Natural killer cell (primary cell): ENCODE measurements at regions not wholly inside any gene's neighbourhood (a gene's known extent, or its start where the extent isn't known, plus 50 kb on each side); places are given as distances from the start of the nearest gene placed in this dataset.

Source experiments
- ATAC-seq, 3 donors: fragments of 150-1000 bp in 2 of 3; fragments of 200-7000 bp in 1 of 3; cut with Tn5 transposase; 1 replicate in 1 of 3; 2 replicates in 2 of 3; pipeline ENCODE4 v1.10.0; 2021; ENCODE audit warnings: mild to moderate bottlenecking in 2 of 3, moderate library complexity in 2 of 3
- DNase-seq, 2 donors: peaks; one replicate each; pipeline versions ENCODE4 v3.0.0 to v3.0.0-alpha.2; 2013 to 2021; ENCODE audit warnings: mixed read lengths in 1 of 2
- H3K27ac ChIP-seq: one replicate; pipeline ENCODE4 v1.5.1; 2013; ENCODE audit warnings: mild to moderate bottlenecking, low read length
- H3K27me3 ChIP-seq: one replicate; pipeline ENCODE4 v1.6.1; 2013; ENCODE audit warnings: low read length; ENCODE audit not compliant: control insufficient read depth, insufficient read depth
- H3K36me3 ChIP-seq: one replicate; pipeline ENCODE4 v1.6.1; 2013; ENCODE audit warnings: low read length; ENCODE audit not compliant: control insufficient read depth, insufficient read depth
- H3K4me1 ChIP-seq: one replicate; pipeline ENCODE4 v1.6.1; 2013; ENCODE audit warnings: low read length; ENCODE audit not compliant: control insufficient read depth, insufficient read depth
- H3K4me3 ChIP-seq: one replicate; pipeline ENCODE4 v1.5.1; 2013; ENCODE audit warnings: low read length
- H3K9me3 ChIP-seq: one replicate; pipeline ENCODE4 v1.6.1; 2013; ENCODE audit warnings: low read length; ENCODE audit not compliant: control insufficient read depth, insufficient read depth
- H3K27ac Mint-ChIP-seq, 2 donors: one replicate each; pipeline ENCODE4 v1.8.0; 2022; ENCODE audit warnings: mild to moderate bottlenecking in 2 of 2, mixed read lengths in 2 of 2, moderate library complexity in 1 of 2
- H3K27me3 Mint-ChIP-seq, 2 donors: one replicate each; pipeline ENCODE4 v1.8.0; 2022; ENCODE audit warnings: low read depth in 2 of 2, mixed read lengths in 2 of 2
- H3K36me3 Mint-ChIP-seq: one replicate; pipeline ENCODE4 v1.8.0; 2022; ENCODE audit warnings: mixed read lengths
- H3K4me1 Mint-ChIP-seq, 2 donors: one replicate each; pipeline ENCODE4 v1.8.0; 2022; ENCODE audit warnings: mixed read lengths in 2 of 2
- H3K4me3 Mint-ChIP-seq: one replicate; pipeline ENCODE4 v1.8.0; 2022; ENCODE audit warnings: mild to moderate bottlenecking, moderate library complexity, mixed read lengths
- H3K9me3 Mint-ChIP-seq, 2 donors: one replicate each; pipeline ENCODE4 v1.8.0; 2022; ENCODE audit warnings: mixed read lengths in 2 of 2
- CTCF ChIP-seq: fragments of 200-600 bp; IDR thresholded peaks from one replicate; pipeline ENCODE4 v1.8.0; 2022; ENCODE audit warnings: antibody characterized with exemption
- WGBS: methylation state at CpG from one replicate; pipeline ENCODE4 v1.1.7; 2013; ENCODE audit warnings: missing lambda C conversion rate; ENCODE audit not compliant: insufficient coverage; 5-methylcytosine and 5-hydroxymethylcytosine counted together
- intact Hi-C: fragments of 100-400 bp; cut with micrococcal nuclease; formaldehyde crosslinking; loops from one replicate; pipeline ENCODE4 v1.14.2; 2022

GRCh38 chrX:122464341-122464740, 719.7 kb upstream of the GRIA3 start:
- Histone ChIP-seq H3K36me3 (no peaks in the 10 kb centered on the region), H3K9me3 (no peaks in the 10 kb centered on the region), H3K4me3 (no peak overlapping the region), H3K27me3 (no peaks in the 10 kb centered on the region), H3K27ac (no peak overlapping the region), H3K4me1 (no peaks in the 10 kb centered on the region)
- H3K27ac Mint-ChIP-seq: no peak overlapping the region
- no peak overlapping the region for H3K4me3 Mint-ChIP-seq
- 82% methylated on average over 1 of the region's 3 CpGs for WGBS
- H3K36me3 Mint-ChIP-seq: no peaks in the 10 kb centered on the region
- no peaks in the 10 kb centered on the region for H3K27me3 Mint-ChIP-seq
- H3K4me1 Mint-ChIP-seq: no peaks in the 10 kb centered on the region
- ATAC-seq (no peak), DNase-seq (no peak)
- peaks cover 0 to 2% of the 10 kb centered on the region in 2 donors for H3K9me3 Mint-ChIP-seq
- no peak for TF ChIP-seq CTCF
- intact Hi-C loops: no loop called here

GRCh38 chrX:122475306-122475705, 708.8 kb upstream of the GRIA3 start:
- H3K27ac ChIP-seq: no peak overlapping the region
- no peaks in the 10 kb centered on the region for H3K4me1 Mint-ChIP-seq
- no peaks in the 10 kb centered on the region for H3K9me3 ChIP-seq
- no peaks in the 10 kb centered on the region for H3K27me3 Mint-ChIP-seq
- H3K9me3 Mint-ChIP-seq: peaks cover 0 to 4% of the 10 kb centered on the region in 2 donors
- no peak overlapping the region for H3K4me3 ChIP-seq
- intact Hi-C loops: no loop called here
- H3K27ac Mint-ChIP-seq: no peak overlapping the region
- no peak for TF ChIP-seq CTCF
- no peaks in the 10 kb centered on the region for H3K36me3 ChIP-seq
- H3K4me3 Mint-ChIP-seq: no peak overlapping the region
- DNase-seq (no peak), ATAC-seq (no peak)
- no peaks in the 10 kb centered on the region for H3K27me3 ChIP-seq
- no peaks in the 10 kb centered on the region for H3K36me3 Mint-ChIP-seq
- H3K4me1 ChIP-seq: no peaks in the 10 kb centered on the region

GRCh38 chrX:122500556-122500955, 683.5 kb upstream of the GRIA3 start:
- Histone ChIP-seq H3K27ac (no peak overlapping the region), H3K36me3 (no peaks in the 10 kb centered on the region), H3K4me1 (no peaks in the 10 kb centered on the region), H3K27me3 (no peaks in the 10 kb centered on the region), H3K9me3 (no peaks in the 10 kb centered on the region), H3K4me3 (no peak overlapping the region)
- H3K4me1 Mint-ChIP-seq: no peaks in the 10 kb centered on the region
- no peak for DNase-seq
- WGBS: no CpG with 5 or more reads among the region's 2 CpGs
- H3K36me3 Mint-ChIP-seq: no peaks in the 10 kb centered on the region
- TF ChIP-seq CTCF: no peak
- H3K9me3 Mint-ChIP-seq: peaks cover 9 to 11% of the 10 kb centered on the region in 2 donors
- no peaks in the 10 kb centered on the region for H3K27me3 Mint-ChIP-seq
- no peak overlapping the region for H3K4me3 Mint-ChIP-seq
- intact Hi-C loops: no loop called here
- no peak for ATAC-seq
- H3K27ac Mint-ChIP-seq: no peak overlapping the region

GRCh38 chrX:122501652-122502051, 682.4 kb upstream of the GRIA3 start:
- Mint-ChIP-seq H3K27ac (no peak overlapping the region), H3K27me3 (no peaks in the 10 kb centered on the region), H3K4me1 (no peaks in the 10 kb centered on the region), H3K4me3 (no peak overlapping the region), H3K36me3 (no peaks in the 10 kb centered on the region), H3K9me3 (peaks cover 4 to 8% of the 10 kb centered on the region in 2 donors)
- no peaks in the 10 kb centered on the region for H3K27me3 ChIP-seq
- DNase-seq: no peak
- H3K4me1 ChIP-seq: no peaks in the 10 kb centered on the region
- no peak for ATAC-seq
- intact Hi-C loops: no loop called here
- H3K36me3 ChIP-seq: no peaks in the 10 kb centered on the region
- H3K9me3 ChIP-seq: no peaks in the 10 kb centered on the region
- H3K27ac ChIP-seq: no peak overlapping the region
- no peak for TF ChIP-seq CTCF
- no peak overlapping the region for H3K4me3 ChIP-seq
- 94% methylated on average over 3 of the region's 3 CpGs for WGBS
